OCI-LY1 (cell line): ENCODE measurements at regions not wholly inside any gene's neighbourhood (a gene's known extent, or its start where the extent isn't known, plus 50 kb on each side); places are given as distances from the start of the nearest gene placed in this dataset.

Experiments
- EZH2 ChIP-seq: fragments of 200-600 bp; sonication (generic), shearing (Covaris generic); IDR thresholded peaks from 2 replicates; pipeline ENCODE4 v1.8.0; 2017; ENCODE audit warnings: borderline replicate concordance, mixed run types, mild to moderate bottlenecking, antibody characterized with exemption, low read length, moderate library complexity, mixed read lengths
- TF ChIP-seq, protein P1 (sequence below): fragments of 200-600 bp; sonication (generic), shearing (Covaris generic); IDR thresholded peaks from 2 replicates; pipeline ENCODE4 v1.5.1; 2017; ENCODE audit warnings: mild to moderate bottlenecking, antibody characterized with exemption, low read length, moderate library complexity, mixed read lengths

DNA sequence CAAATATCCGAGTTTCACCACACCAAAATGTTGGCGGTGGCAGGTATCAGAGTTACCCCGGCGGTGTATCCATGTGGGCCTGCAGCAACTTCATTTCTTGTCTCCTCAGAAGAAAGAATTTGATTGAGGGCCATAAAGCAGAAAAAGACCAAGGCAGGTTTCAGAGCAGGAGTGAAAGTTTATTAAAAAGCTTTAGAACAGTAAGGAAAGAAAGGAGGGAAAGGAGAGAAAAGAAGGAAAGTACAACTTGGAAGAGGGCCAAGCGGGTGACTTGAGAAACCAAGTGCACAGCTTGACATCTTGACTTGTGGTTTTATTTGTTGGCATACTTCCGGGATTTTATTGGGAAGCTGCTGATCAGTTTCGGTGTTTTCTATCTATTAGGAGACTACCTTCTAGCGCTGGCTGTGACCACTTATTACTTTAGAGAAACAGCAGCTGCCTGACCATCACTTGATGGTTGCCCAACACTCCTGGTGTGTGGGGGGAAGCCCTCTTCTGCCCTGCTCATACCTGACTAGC is 75.5 kb upstream of the RAB3GAP2 start:
- TF ChIP-seq, protein P1, sequence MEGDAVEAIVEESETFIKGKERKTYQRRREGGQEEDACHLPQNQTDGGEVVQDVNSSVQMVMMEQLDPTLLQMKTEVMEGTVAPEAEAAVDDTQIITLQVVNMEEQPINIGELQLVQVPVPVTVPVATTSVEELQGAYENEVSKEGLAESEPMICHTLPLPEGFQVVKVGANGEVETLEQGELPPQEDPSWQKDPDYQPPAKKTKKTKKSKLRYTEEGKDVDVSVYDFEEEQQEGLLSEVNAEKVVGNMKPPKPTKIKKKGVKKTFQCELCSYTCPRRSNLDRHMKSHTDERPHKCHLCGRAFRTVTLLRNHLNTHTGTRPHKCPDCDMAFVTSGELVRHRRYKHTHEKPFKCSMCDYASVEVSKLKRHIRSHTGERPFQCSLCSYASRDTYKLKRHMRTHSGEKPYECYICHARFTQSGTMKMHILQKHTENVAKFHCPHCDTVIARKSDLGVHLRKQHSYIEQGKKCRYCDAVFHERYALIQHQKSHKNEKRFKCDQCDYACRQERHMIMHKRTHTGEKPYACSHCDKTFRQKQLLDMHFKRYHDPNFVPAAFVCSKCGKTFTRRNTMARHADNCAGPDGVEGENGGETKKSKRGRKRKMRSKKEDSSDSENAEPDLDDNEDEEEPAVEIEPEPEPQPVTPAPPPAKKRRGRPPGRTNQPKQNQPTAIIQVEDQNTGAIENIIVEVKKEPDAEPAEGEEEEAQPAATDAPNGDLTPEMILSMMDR = no peak
- TF ChIP-seq EZH2 = no peak
